Tibial nerve (tissue), 4 donors: ENCODE measurements at regions not wholly inside any gene's neighbourhood (a gene's known extent, or its start where the extent isn't known, plus 50 kb on each side); places are given as distances from the start of the nearest gene placed in this dataset.

ENCODE experiments used
- CTCF ChIP-seq, 5 experiments: fragments of 200-600 bp in 3 of 5; fragments of 450-650 bp in 2 of 5; sonication (generic) in 3 of 5; IDR thresholded peaks; one replicate each; pipeline ENCODE4 v1.5.1; 2016 to 2019; ENCODE audit warnings: antibody characterized with exemption in 5 of 5, mild to moderate bottlenecking in 3 of 5, moderate library complexity in 2 of 5
- EP300 ChIP-seq, 2 donors: sonication (generic); formaldehyde crosslinking; IDR thresholded peaks; one replicate each; pipeline ENCODE4 v1.6.1; 2017; ENCODE audit warnings: antibody characterized with exemption in 2 of 2, mild to moderate bottlenecking in 1 of 2
- POLR2A ChIP-seq, 2 donors: fragments of 450-650 bp; IDR thresholded peaks; one replicate each; pipeline ENCODE4 v1.6.1; 2017; ENCODE audit warnings: antibody characterized with exemption in 2 of 2, mild to moderate bottlenecking in 2 of 2, moderate library complexity in 2 of 2

GRCh38 chr7:138259675-138260074 lies 183.4 kb downstream of the AKR1D1 start:
- TF ChIP-seq CTCF (IDR thresholded peaks at IDR 0.05) (no peak), POLR2A (IDR thresholded peaks at IDR 0.05) (no peak), EP300 (IDR thresholded peaks at IDR 0.05) (no peak)
